ENCODE measurements at regions not wholly inside any gene's neighbourhood (a gene's known extent, or its start where the extent isn't known, plus 50 kb on each side); places are given as distances from the start of the nearest gene placed in this dataset.
"Not testable (repeated sequence)": the region's sequence is repeated elsewhere in the genome, so short reads cannot be mapped to it uniquely, and the experiment has no call there.

- H3K27me3 ChIP-seq (ENCODE audit: control insufficient read depth in 1 of 2, insufficient read depth in 2 of 2, low read length in 2 of 2); H3K9ac ChIP-seq (ENCODE audit: low read depth in 1 of 2, low read length in 2 of 2); H3K4me1 ChIP-seq (ENCODE audit: control insufficient read depth in 1 of 2, insufficient read depth in 2 of 2, low read length in 2 of 2); H3K9me3 ChIP-seq (ENCODE audit: control insufficient read depth in 1 of 2, low read length in 2 of 2); H3K36me3 ChIP-seq (ENCODE audit: control insufficient read depth in 1 of 2, insufficient read depth in 2 of 2, low read length in 2 of 2); H3K4me3 ChIP-seq (ENCODE audit: low read depth in 1 of 2, low read length in 2 of 2); H3K27ac ChIP-seq (ENCODE audit: low read depth, low read length): not testable (repeated sequence)
Observed at GRCh38 chr10:42243002-42243401, 395.4 kb downstream of the ZNF33B start.

- Histone ChIP-seq H3K9ac (ENCODE audit: low read depth in 1 of 2, low read length in 2 of 2) (no peak overlapping the region), H3K4me3 (ENCODE audit: low read depth in 1 of 2, low read length in 2 of 2) (no peak overlapping the region), H3K27me3 (ENCODE audit: control insufficient read depth in 1 of 2, insufficient read depth in 2 of 2, low read length in 2 of 2) (no peaks in the 10 kb centered on the region), H3K36me3 (ENCODE audit: control insufficient read depth in 1 of 2, insufficient read depth in 2 of 2, low read length in 2 of 2) (no peaks in the 10 kb centered on the region), H3K27ac (ENCODE audit: low read depth, low read length) (no peak overlapping the region), H3K9me3 (ENCODE audit: control insufficient read depth in 1 of 2, low read length in 2 of 2) (no peaks in the 10 kb centered on the region), H3K4me1 (ENCODE audit: control insufficient read depth in 1 of 2, insufficient read depth in 2 of 2, low read length in 2 of 2) (no peaks in the 10 kb centered on the region)
Observed at GRCh38 chr10:42242135-42242805, 396.1 kb downstream of the ZNF33B start.

GRCh38 chr10:42236401-42236800 is 402.0 kb downstream of the ZNF33B start:
- not testable (repeated sequence) for H3K27me3 ChIP-seq (ENCODE audit: control insufficient read depth in 1 of 2, insufficient read depth in 2 of 2, low read length in 2 of 2); H3K9me3 ChIP-seq (ENCODE audit: control insufficient read depth in 1 of 2, low read length in 2 of 2); H3K4me3 ChIP-seq (ENCODE audit: low read depth in 1 of 2, low read length in 2 of 2); H3K9ac ChIP-seq (ENCODE audit: low read depth in 1 of 2, low read length in 2 of 2); H3K27ac ChIP-seq (ENCODE audit: low read depth, low read length); H3K4me1 ChIP-seq (ENCODE audit: control insufficient read depth in 1 of 2, insufficient read depth in 2 of 2, low read length in 2 of 2); H3K36me3 ChIP-seq (ENCODE audit: control insufficient read depth in 1 of 2, insufficient read depth in 2 of 2, low read length in 2 of 2)

- H3K27ac ChIP-seq (ENCODE audit: low read depth, low read length); H3K27me3 ChIP-seq (ENCODE audit: control insufficient read depth in 1 of 2, insufficient read depth in 2 of 2, low read length in 2 of 2); H3K4me3 ChIP-seq (ENCODE audit: low read depth in 1 of 2, low read length in 2 of 2); H3K36me3 ChIP-seq (ENCODE audit: control insufficient read depth in 1 of 2, insufficient read depth in 2 of 2, low read length in 2 of 2); H3K4me1 ChIP-seq (ENCODE audit: control insufficient read depth in 1 of 2, insufficient read depth in 2 of 2, low read length in 2 of 2); H3K9ac ChIP-seq (ENCODE audit: low read depth in 1 of 2, low read length in 2 of 2); H3K9me3 ChIP-seq (ENCODE audit: control insufficient read depth in 1 of 2, low read length in 2 of 2): not testable (repeated sequence)
Observed at GRCh38 chr10:42235736-42236135, 402.6 kb downstream of the ZNF33B start.

- not testable (repeated sequence) for H3K9me3 ChIP-seq (ENCODE audit: control insufficient read depth in 1 of 2, low read length in 2 of 2); H3K4me3 ChIP-seq (ENCODE audit: low read depth in 1 of 2, low read length in 2 of 2); H3K27ac ChIP-seq (ENCODE audit: low read depth, low read length); H3K4me1 ChIP-seq (ENCODE audit: control insufficient read depth in 1 of 2, insufficient read depth in 2 of 2, low read length in 2 of 2); H3K9ac ChIP-seq (ENCODE audit: low read depth in 1 of 2, low read length in 2 of 2); H3K27me3 ChIP-seq (ENCODE audit: control insufficient read depth in 1 of 2, insufficient read depth in 2 of 2, low read length in 2 of 2); H3K36me3 ChIP-seq (ENCODE audit: control insufficient read depth in 1 of 2, insufficient read depth in 2 of 2, low read length in 2 of 2)
Observed at GRCh38 chr10:42235241-42235640, 403.1 kb downstream of the ZNF33B start.

- not testable (repeated sequence) for H3K9me3 ChIP-seq (ENCODE audit: control insufficient read depth in 1 of 2, low read length in 2 of 2); H3K4me3 ChIP-seq (ENCODE audit: low read depth in 1 of 2, low read length in 2 of 2); H3K36me3 ChIP-seq (ENCODE audit: control insufficient read depth in 1 of 2, insufficient read depth in 2 of 2, low read length in 2 of 2); H3K27ac ChIP-seq (ENCODE audit: low read depth, low read length); H3K9ac ChIP-seq (ENCODE audit: low read depth in 1 of 2, low read length in 2 of 2); H3K4me1 ChIP-seq (ENCODE audit: control insufficient read depth in 1 of 2, insufficient read depth in 2 of 2, low read length in 2 of 2); H3K27me3 ChIP-seq (ENCODE audit: control insufficient read depth in 1 of 2, insufficient read depth in 2 of 2, low read length in 2 of 2)
Observed at GRCh38 chr10:42234506-42234905, 403.9 kb downstream of the ZNF33B start.

- not testable (repeated sequence) for H3K4me1 ChIP-seq (ENCODE audit: control insufficient read depth in 1 of 2, insufficient read depth in 2 of 2, low read length in 2 of 2); H3K4me3 ChIP-seq (ENCODE audit: low read depth in 1 of 2, low read length in 2 of 2); H3K27me3 ChIP-seq (ENCODE audit: control insufficient read depth in 1 of 2, insufficient read depth in 2 of 2, low read length in 2 of 2); H3K9ac ChIP-seq (ENCODE audit: low read depth in 1 of 2, low read length in 2 of 2); H3K36me3 ChIP-seq (ENCODE audit: control insufficient read depth in 1 of 2, insufficient read depth in 2 of 2, low read length in 2 of 2); H3K27ac ChIP-seq (ENCODE audit: low read depth, low read length); H3K9me3 ChIP-seq (ENCODE audit: control insufficient read depth in 1 of 2, low read length in 2 of 2)
Observed at GRCh38 chr10:42233461-42234206, 404.7 kb downstream of the ZNF33B start.

- not testable (repeated sequence) for H3K9ac ChIP-seq (ENCODE audit: low read depth in 1 of 2, low read length in 2 of 2); H3K27me3 ChIP-seq (ENCODE audit: control insufficient read depth in 1 of 2, insufficient read depth in 2 of 2, low read length in 2 of 2); H3K4me1 ChIP-seq (ENCODE audit: control insufficient read depth in 1 of 2, insufficient read depth in 2 of 2, low read length in 2 of 2); H3K4me3 ChIP-seq (ENCODE audit: low read depth in 1 of 2, low read length in 2 of 2); H3K9me3 ChIP-seq (ENCODE audit: control insufficient read depth in 1 of 2, low read length in 2 of 2); H3K27ac ChIP-seq (ENCODE audit: low read depth, low read length); H3K36me3 ChIP-seq (ENCODE audit: control insufficient read depth in 1 of 2, insufficient read depth in 2 of 2, low read length in 2 of 2)
Observed at GRCh38 chr10:42232955-42233354, 405.4 kb downstream of the ZNF33B start.

GRCh38 chr10:42230812-42231211 is 407.6 kb downstream of the ZNF33B start:
- not testable (repeated sequence) for H3K4me3 ChIP-seq (ENCODE audit: low read depth in 1 of 2, low read length in 2 of 2); H3K27me3 ChIP-seq (ENCODE audit: control insufficient read depth in 1 of 2, insufficient read depth in 2 of 2, low read length in 2 of 2); H3K9ac ChIP-seq (ENCODE audit: low read depth in 1 of 2, low read length in 2 of 2); H3K9me3 ChIP-seq (ENCODE audit: control insufficient read depth in 1 of 2, low read length in 2 of 2); H3K4me1 ChIP-seq (ENCODE audit: control insufficient read depth in 1 of 2, insufficient read depth in 2 of 2, low read length in 2 of 2); H3K27ac ChIP-seq (ENCODE audit: low read depth, low read length); H3K36me3 ChIP-seq (ENCODE audit: control insufficient read depth in 1 of 2, insufficient read depth in 2 of 2, low read length in 2 of 2)

- not testable (repeated sequence) for H3K27ac ChIP-seq (ENCODE audit: low read depth, low read length); H3K9ac ChIP-seq (ENCODE audit: low read depth in 1 of 2, low read length in 2 of 2); H3K36me3 ChIP-seq (ENCODE audit: control insufficient read depth in 1 of 2, insufficient read depth in 2 of 2, low read length in 2 of 2); H3K4me1 ChIP-seq (ENCODE audit: control insufficient read depth in 1 of 2, insufficient read depth in 2 of 2, low read length in 2 of 2); H3K9me3 ChIP-seq (ENCODE audit: control insufficient read depth in 1 of 2, low read length in 2 of 2); H3K4me3 ChIP-seq (ENCODE audit: low read depth in 1 of 2, low read length in 2 of 2); H3K27me3 ChIP-seq (ENCODE audit: control insufficient read depth in 1 of 2, insufficient read depth in 2 of 2, low read length in 2 of 2)
Observed at GRCh38 chr10:42230115-42230514, 408.3 kb downstream of the ZNF33B start.

Data from duodenal mucosa (tissue), 2 donors.